ENCODE measurements at regions not wholly inside any gene's neighbourhood (a gene's known extent, or its start where the extent isn't known, plus 50 kb on each side); places are given as distances from the start of the nearest gene placed in this dataset.

GRCh38 chr15:77867266-77868047, 210.1 kb downstream of the TBC1D2B start:
- peaks cover 35% of the 10 kb centered on the region for H3K27me3 ChIP-seq (replicated peaks; ENCODE audit: insufficient read depth, low read length)
- H3K4me1 ChIP-seq (ENCODE audit: low read length): no peaks in the 10 kb centered on the region
- no peak overlapping the region for H3K27ac ChIP-seq (ENCODE audit: low read length)
- H3K4me2 ChIP-seq (ENCODE audit: low read depth, low read length): no peak overlapping the region
- no peak for DNase-seq
- no peak overlapping the region for H3K4me3 ChIP-seq (ENCODE audit: low read length)
- no peak overlapping the region for H2AFZ ChIP-seq (ENCODE audit: low read length)
- H3K9me3 ChIP-seq (replicated peaks; ENCODE audit: insufficient read depth, low read length): no peaks in the 10 kb centered on the region
- no peaks in the 10 kb centered on the region for H3K79me2 ChIP-seq (ENCODE audit: low read length)
- H3K36me3 ChIP-seq (replicated peaks; ENCODE audit: insufficient read depth, low read length): no peaks in the 10 kb centered on the region
- no peaks in the 10 kb centered on the region for H4K20me1 ChIP-seq (ENCODE audit: insufficient read depth, low read length)
- H3F3A ChIP-seq (ENCODE audit: insufficient read depth, low read length): no peaks in the 10 kb centered on the region
- H3K9ac ChIP-seq (ENCODE audit: low read length): no peak overlapping the region
- no peak for TF ChIP-seq CTCF (IDR thresholded peaks at IDR 0.05; ENCODE audit: low read length)
- no peak for TF ChIP-seq EZH2 (optimal IDR thresholded peaks at IDR 0.05; ENCODE audit: low read depth, low read length)
- TF ChIP-seq EZH2phosphoT487 (IDR thresholded peaks at IDR 0.05; ENCODE audit: low read length): no peak
- H3K9me2 ChIP-seq (replicated peaks; ENCODE audit: insufficient read depth, low read length): no peaks in the 10 kb centered on the region

GRCh38 chr15:77866596-77867125, 210.8 kb downstream of the TBC1D2B start:
- H3K4me2 ChIP-seq (ENCODE audit: low read depth, low read length): no peak overlapping the region
- H3K4me1 ChIP-seq (ENCODE audit: low read length): no peaks in the 10 kb centered on the region
- H4K20me1 ChIP-seq (ENCODE audit: insufficient read depth, low read length): no peaks in the 10 kb centered on the region
- H3K27ac ChIP-seq (ENCODE audit: low read length): no peak overlapping the region
- H3K4me3 ChIP-seq (ENCODE audit: low read length): no peak overlapping the region
- H3F3A ChIP-seq (ENCODE audit: insufficient read depth, low read length): no peaks in the 10 kb centered on the region
- no peaks in the 10 kb centered on the region for H3K9me3 ChIP-seq (replicated peaks; ENCODE audit: insufficient read depth, low read length)
- no peak overlapping the region for H3K9ac ChIP-seq (ENCODE audit: low read length)
- DNase-seq: no peak
- no peak overlapping the region for H2AFZ ChIP-seq (ENCODE audit: low read length)
- no peaks in the 10 kb centered on the region for H3K9me2 ChIP-seq (replicated peaks; ENCODE audit: insufficient read depth, low read length)
- no peak for TF ChIP-seq EZH2 (optimal IDR thresholded peaks at IDR 0.05; ENCODE audit: low read depth, low read length)
- no peak for TF ChIP-seq CTCF (IDR thresholded peaks at IDR 0.05; ENCODE audit: low read length)
- peaks cover 43% of the 10 kb centered on the region for H3K27me3 ChIP-seq (replicated peaks; ENCODE audit: insufficient read depth, low read length)
- no peaks in the 10 kb centered on the region for H3K36me3 ChIP-seq (replicated peaks; ENCODE audit: insufficient read depth, low read length)
- no peaks in the 10 kb centered on the region for H3K79me2 ChIP-seq (ENCODE audit: low read length)

GRCh38 chr15:77866186-77866585, 211.3 kb downstream of the TBC1D2B start:
- Histone ChIP-seq H2AFZ (ENCODE audit: low read length) (no peak overlapping the region), H3K4me2 (ENCODE audit: low read depth, low read length) (no peak overlapping the region), H3K9me3 (replicated peaks; ENCODE audit: insufficient read depth, low read length) (no peaks in the 10 kb centered on the region), H3K79me2 (ENCODE audit: low read length) (no peaks in the 10 kb centered on the region), H3K9me2 (replicated peaks; ENCODE audit: insufficient read depth, low read length) (no peaks in the 10 kb centered on the region), H3K4me1 (ENCODE audit: low read length) (no peaks in the 10 kb centered on the region), H3F3A (ENCODE audit: insufficient read depth, low read length) (no peaks in the 10 kb centered on the region), H3K27ac (ENCODE audit: low read length) (no peak overlapping the region), H4K20me1 (ENCODE audit: insufficient read depth, low read length) (no peaks in the 10 kb centered on the region), H3K4me3 (ENCODE audit: low read length) (no peak overlapping the region), H3K27me3 (replicated peaks; ENCODE audit: insufficient read depth, low read length) (peaks cover 46% of the 10 kb centered on the region), H3K9ac (ENCODE audit: low read length) (no peak overlapping the region), H3K36me3 (replicated peaks; ENCODE audit: insufficient read depth, low read length) (no peaks in the 10 kb centered on the region)
- TF ChIP-seq EZH2phosphoT487 (IDR thresholded peaks at IDR 0.05; ENCODE audit: low read length) (no peak), CTCF (IDR thresholded peaks at IDR 0.05; ENCODE audit: low read length) (no peak), EZH2 (optimal IDR thresholded peaks at IDR 0.05; ENCODE audit: low read depth, low read length) (no peak)
- DNase-seq: no peak

Measured in MM.1S (cell line).